Activated naive CD8-positive, alpha-beta T cell treated with anti-CD3 and anti-CD28 coated beads, Interleukin-2, amount 10 ng/mL, durations not matched to agents 7 days and 5 days (primary cell): ENCODE measurements at regions not wholly inside any gene's neighbourhood (a gene's known extent, or its start where the extent isn't known, plus 50 kb on each side); places are given as distances from the start of the nearest gene placed in this dataset.
"Not testable (repeated sequence)": the region's sequence is repeated elsewhere in the genome, so short reads cannot be mapped to it uniquely, and the experiment has no call there.

Experiments
- ATAC-seq: fragments of 150-1000 bp; cut with Tn5 transposase; one replicate; pipeline ENCODE4 v1.10.0; 2021; ENCODE audit warnings: low read depth, moderate library complexity
- POLR2A ChIA-PET: fragments of 350-600 bp; sonication (Branson Sonifier 250); formaldehyde crosslinking; loops from one replicate; lab custom pipeline; 2021; ENCODE audit warnings: antibody characterized with exemption; lab: Charles Lee
- DNase-seq: peaks from one replicate; pipeline ENCODE4 v3.0.0; 2021
- H3K27ac Mint-ChIP-seq: one replicate; pipeline ENCODE4 v1.8.0; 2022; ENCODE audit warnings: mild to moderate bottlenecking, mixed read lengths
- H3K27me3 Mint-ChIP-seq: one replicate; pipeline ENCODE4 v1.8.0; 2022; ENCODE audit warnings: mild to moderate bottlenecking, moderate library complexity, mixed read lengths
- H3K36me3 Mint-ChIP-seq: one replicate; pipeline ENCODE4 v1.8.0; 2021; ENCODE audit warnings: mild to moderate bottlenecking, mixed read lengths
- H3K4me1 Mint-ChIP-seq: one replicate; pipeline ENCODE4 v1.8.0; 2021; ENCODE audit warnings: mixed read lengths
- H3K4me3 Mint-ChIP-seq: one replicate; pipeline ENCODE4 v1.8.0; 2022; ENCODE audit warnings: mild to moderate bottlenecking, moderate library complexity, mixed read lengths
- H3K9me3 Mint-ChIP-seq: one replicate; pipeline ENCODE4 v1.8.0; 2021; ENCODE audit warnings: mixed read lengths

DNA sequence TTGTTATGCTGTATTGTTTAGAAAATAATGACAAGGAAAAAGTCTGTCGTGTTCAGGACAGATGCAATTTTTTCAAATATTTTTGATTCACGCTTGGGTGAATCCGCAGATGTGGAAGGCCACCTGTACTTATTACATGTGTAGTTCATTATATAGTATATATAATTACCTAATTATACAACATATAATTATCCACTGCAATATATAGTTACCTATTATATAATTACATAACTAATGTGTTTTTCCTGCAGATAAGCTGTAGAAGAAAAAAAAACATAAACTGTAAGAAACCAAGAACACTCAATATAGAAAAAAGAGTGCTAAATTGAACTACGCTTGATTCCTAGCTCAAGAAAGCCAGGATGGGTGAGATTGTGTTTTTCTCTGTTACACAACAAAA, 93.6 kb upstream of the RANBP3L start:
- no peaks in the 10 kb centered on the region for H3K9me3 Mint-ChIP-seq
- peaks cover 21% of the 10 kb centered on the region for H3K27me3 Mint-ChIP-seq
- H3K36me3 Mint-ChIP-seq, result no peaks in the 10 kb centered on the region
- peaks cover 2% of the 10 kb centered on the region for H3K4me1 Mint-ChIP-seq
- POLR2A ChIA-PET, result no interaction called here
- no peak overlapping the region for H3K27ac Mint-ChIP-seq
- DNase-seq, result no peak
- ATAC-seq, result no peak
- no peak overlapping the region for H3K4me3 Mint-ChIP-seq

DNA sequence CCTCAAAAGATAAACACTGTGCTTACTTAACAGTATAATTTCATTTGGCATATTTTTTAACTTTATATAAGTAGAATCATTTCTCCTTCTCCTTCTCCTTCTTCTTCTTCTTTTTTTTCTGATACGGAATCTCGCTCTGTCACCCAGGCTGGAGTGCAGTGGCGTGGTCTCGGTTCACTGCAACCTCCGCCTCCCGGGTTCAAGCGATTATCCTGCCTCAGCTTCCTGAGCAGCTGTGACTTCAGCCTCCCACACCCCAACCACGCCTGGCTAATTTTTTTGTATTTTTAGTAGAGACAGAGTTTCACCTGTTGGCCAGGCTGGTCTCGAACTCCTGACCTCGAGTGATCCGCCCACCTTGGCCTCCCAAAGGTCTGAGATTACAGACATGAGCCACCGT, 94.2 kb upstream of the RANBP3L start:
- H3K27me3 Mint-ChIP-seq, result peaks cover 18% of the 10 kb centered on the region
- POLR2A ChIA-PET, H3K9me3 Mint-ChIP-seq, H3K27ac Mint-ChIP-seq, H3K4me3 Mint-ChIP-seq, DNase-seq, H3K4me1 Mint-ChIP-seq, ATAC-seq, H3K36me3 Mint-ChIP-seq: not testable (repeated sequence)

DNA sequence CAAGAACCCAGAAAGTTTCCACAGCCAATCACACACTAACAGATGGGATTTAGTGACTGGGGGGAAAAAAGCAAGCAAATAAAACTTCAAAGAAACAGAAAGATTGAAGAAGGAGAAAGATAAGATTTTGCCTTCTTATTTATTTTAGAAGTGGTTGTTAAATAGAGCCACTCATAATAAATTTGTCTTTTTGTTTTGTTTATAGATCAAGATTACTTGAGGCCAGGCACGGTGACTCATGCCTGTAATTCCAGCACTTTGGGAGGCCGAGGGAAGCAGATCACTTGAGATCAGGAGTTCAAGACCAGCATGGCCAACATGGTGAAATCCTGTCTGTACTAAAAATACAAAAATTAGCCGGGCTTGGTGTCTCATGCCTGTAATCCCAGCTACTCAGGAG, 94.9 kb upstream of the RANBP3L start:
- H3K4me1 Mint-ChIP-seq, result no peaks in the 10 kb centered on the region
- no peaks in the 10 kb centered on the region for H3K9me3 Mint-ChIP-seq
- H3K4me3 Mint-ChIP-seq, result no peak overlapping the region
- no peak for ATAC-seq
- no peak overlapping the region for H3K27ac Mint-ChIP-seq
- peaks cover 14% of the 10 kb centered on the region for H3K27me3 Mint-ChIP-seq
- no peak for DNase-seq
- POLR2A ChIA-PET, result no interaction called here
- H3K36me3 Mint-ChIP-seq, result no peaks in the 10 kb centered on the region

DNA sequence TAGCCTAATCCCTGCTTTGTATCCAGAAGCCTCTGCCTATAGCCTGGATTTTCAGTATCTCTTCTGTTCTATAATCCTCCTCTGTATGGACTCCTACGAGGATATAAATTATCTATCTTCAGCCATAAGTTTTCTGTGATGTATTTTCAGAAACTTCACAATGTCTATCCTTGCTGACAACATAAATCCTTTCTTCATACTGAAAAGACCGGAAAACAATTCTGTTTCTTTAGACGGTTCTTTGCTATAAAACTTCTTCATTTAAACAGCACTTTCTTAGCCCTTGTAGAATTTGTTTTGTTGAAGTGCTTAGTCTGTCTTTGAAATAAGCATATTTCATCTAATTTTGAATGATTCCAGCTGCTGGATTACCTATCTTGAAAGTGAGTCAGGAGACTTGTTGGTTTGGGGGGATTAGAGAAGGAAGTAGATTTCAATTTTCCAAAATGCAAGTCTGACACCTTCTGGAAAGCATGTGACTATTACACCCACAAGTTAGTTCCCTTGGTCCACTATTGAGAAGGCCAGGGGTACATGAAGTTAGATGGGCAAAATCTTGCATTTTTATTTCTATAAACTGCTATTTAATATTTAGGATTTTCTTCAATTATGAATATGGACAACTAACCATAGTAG, 96.3 kb upstream of the RANBP3L start:
- Mint-ChIP-seq H3K9me3 (no peaks in the 10 kb centered on the region), H3K27me3 (peaks cover 15% of the 10 kb centered on the region), H3K27ac (no peak overlapping the region), H3K36me3 (no peaks in the 10 kb centered on the region), H3K4me1 (no peaks in the 10 kb centered on the region), H3K4me3 (no peak overlapping the region)
- DNase-seq (no peak), ATAC-seq (no peak)
- POLR2A ChIA-PET, result no interaction called here

DNA sequence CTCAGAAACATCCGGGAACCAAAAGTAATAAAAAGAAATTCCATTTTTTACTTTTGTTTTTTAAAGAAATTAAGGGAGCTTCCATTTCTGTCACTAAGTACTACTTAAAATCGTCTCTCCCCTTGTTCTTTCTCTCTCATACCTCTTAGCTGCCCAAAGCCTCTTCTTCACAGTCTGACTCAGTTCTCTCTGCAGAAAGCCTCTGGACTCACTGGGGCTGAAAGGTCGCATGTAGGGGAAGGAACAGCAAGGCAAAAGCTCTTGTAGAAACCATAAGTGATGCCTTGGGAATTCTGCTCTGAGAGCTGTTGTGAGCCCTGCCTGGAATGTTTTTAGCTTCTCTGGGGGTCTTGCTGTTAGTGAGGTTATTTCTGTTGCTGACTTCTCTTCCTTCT, 100.8 kb upstream of the RANBP3L start:
- Mint-ChIP-seq H3K4me1 (no peaks in the 10 kb centered on the region), H3K4me3 (no peak overlapping the region), H3K27ac (no peak overlapping the region), H3K27me3 (peaks cover 7% of the 10 kb centered on the region), H3K36me3 (no peaks in the 10 kb centered on the region), H3K9me3 (no peaks in the 10 kb centered on the region)
- POLR2A ChIA-PET, result no interaction called here
- ATAC-seq (no peak), DNase-seq (no peak)

DNA sequence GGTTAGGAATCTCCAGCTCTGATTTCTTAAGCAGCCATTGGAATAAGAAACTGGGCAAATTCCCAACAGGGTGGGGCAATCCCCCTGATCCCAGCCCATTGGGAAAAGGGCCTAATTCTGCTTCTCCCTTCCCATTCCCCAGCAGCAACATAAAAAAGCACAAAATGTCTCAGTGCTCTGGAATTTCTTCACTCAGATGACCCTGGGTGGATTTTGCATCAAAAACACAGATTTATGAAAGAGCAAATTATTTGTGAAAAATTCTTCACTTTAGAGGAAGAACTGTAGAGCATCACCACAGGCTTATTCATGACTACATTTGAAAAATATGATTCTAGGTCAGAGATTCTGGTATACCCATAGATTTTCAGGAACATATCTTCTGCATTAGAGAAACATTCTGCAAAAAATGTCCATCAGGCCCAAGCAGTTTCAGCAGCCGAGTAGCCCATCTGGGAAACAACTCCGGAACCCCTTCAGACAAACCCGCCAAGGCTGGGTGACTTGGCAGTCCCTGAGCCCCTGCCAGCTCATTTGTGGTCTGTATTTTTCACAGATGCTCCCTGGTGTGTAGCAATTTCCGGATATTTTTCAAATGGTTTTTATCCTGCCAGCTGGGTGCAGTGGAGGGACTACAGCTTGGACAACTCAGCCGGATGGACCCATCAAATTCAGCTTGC, 102.1 kb upstream of the RANBP3L start:
- no peak overlapping the region for H3K4me3 Mint-ChIP-seq
- POLR2A ChIA-PET, result no interaction called here
- H3K27me3 Mint-ChIP-seq, result peaks cover 7% of the 10 kb centered on the region
- H3K36me3 Mint-ChIP-seq, result no peaks in the 10 kb centered on the region
- ATAC-seq (no peak), DNase-seq (no peak)
- no peak overlapping the region for H3K27ac Mint-ChIP-seq
- no peaks in the 10 kb centered on the region for H3K9me3 Mint-ChIP-seq
- no peaks in the 10 kb centered on the region for H3K4me1 Mint-ChIP-seq

DNA sequence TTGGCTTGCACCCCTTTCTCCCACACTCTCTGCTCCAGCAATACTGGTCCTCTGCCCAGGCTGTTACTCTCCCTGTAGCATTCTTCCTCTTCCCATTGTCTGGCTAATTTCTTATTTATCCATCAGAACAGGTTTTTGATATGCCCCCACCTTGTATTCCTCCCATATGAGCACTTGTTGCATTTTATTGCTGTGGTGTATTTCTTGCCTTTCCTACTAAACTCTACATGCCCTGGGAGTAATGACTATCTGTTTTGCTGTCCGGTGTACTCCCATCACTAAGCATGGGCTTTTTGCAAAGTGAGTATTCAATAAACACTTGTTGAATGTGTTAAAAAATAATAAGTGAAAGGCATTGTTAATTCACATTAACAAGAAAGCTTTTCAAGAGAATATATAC, 104.3 kb upstream of the RANBP3L start:
- no peak for ATAC-seq
- Mint-ChIP-seq H3K36me3 (no peaks in the 10 kb centered on the region), H3K4me1 (no peaks in the 10 kb centered on the region), H3K27me3 (peaks cover 17% of the 10 kb centered on the region), H3K9me3 (no peaks in the 10 kb centered on the region), H3K4me3 (no peak overlapping the region), H3K27ac (no peak overlapping the region)
- POLR2A ChIA-PET, result no interaction called here
- DNase-seq, result no peak

DNA sequence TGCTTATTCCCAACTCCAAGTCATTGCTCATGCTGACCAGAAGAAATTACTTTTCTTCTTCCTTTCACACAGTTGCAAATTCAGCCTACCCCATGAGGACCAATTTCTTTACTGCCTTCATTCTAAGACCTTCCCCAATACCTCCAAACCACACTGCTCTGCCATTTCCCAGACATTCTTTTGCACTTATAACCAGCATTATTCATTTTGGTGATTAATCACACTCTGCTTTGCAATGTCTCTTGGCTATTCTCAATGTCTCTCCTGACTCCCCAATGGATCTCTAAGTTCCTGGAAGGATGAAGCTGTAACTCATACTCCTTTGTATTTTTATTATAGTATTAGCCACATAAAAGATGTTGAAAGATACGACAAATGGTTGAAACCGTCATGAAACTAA, 105.7 kb upstream of the RANBP3L start:
- Mint-ChIP-seq H3K9me3 (peaks cover 2% of the 10 kb centered on the region), H3K27me3 (peaks cover 17% of the 10 kb centered on the region), H3K4me3 (no peak overlapping the region), H3K36me3 (no peaks in the 10 kb centered on the region), H3K4me1 (no peaks in the 10 kb centered on the region), H3K27ac (no peak overlapping the region)
- no peak for DNase-seq
- POLR2A ChIA-PET, result no interaction called here
- ATAC-seq, result no peak

DNA sequence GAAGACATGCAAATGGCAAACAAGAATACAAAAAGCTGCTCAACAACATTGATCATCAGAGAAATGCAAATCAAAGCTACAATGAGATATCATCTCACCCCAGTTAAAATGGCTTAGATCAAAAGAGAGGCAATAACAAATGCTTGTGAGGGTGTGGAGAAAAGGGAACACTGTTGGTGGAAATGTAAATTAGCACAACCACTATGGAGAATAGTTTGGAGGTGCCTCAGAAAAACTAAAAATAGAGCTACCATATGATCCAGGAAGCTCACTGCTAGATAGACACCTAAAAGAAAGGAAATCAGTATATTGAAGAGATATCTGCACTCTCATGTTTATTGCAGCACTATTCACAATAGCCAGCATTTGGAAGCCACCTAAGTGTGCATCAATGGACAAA, 108.0 kb upstream of the RANBP3L start:
- H3K27me3 Mint-ChIP-seq, result peaks cover 18% of the 10 kb centered on the region
- H3K27ac Mint-ChIP-seq, H3K36me3 Mint-ChIP-seq, ATAC-seq, H3K4me3 Mint-ChIP-seq, H3K4me1 Mint-ChIP-seq, DNase-seq, H3K9me3 Mint-ChIP-seq, POLR2A ChIA-PET: not testable (repeated sequence)

DNA sequence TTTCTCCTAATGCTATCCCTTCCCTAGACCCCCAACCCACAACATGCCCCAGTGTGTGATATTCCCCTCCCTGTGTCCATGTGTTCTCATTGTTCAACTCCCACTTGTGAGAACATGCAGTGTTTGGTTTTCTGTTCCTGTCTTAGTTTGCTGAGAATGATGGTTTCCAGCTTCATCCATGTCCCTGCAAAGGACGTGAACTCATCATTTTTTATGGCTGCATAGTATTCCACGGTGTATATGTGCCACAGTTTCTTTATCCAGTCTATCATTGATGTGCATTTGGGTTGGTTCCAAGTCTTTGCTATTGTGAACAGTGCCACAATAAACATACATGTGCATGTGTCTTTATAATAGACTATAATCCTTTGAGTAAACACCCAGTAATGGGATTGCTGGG, 109.0 kb upstream of the RANBP3L start:
- H3K36me3 Mint-ChIP-seq, H3K4me3 Mint-ChIP-seq: not testable (repeated sequence)

DNA sequence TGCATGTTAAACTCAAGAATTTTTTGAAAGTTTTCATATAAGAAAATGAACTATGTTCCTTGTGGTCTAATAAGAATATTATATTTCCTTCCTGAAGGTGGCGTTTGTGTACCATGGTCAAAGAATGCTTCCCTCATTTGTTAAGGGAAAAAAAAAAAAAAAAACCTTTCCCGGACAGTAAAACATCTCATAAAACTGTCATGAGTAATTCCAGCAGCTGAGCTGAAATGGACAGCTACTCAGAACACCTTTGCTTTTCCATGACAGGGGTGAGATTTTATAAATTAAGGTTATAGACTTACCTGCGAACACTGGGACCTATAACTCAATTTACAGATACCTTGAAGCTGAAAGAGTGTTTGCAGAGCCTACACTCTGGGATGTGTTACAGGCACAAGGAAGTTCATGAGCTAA, 113.2 kb upstream of the RANBP3L start:
- ATAC-seq, result no peak
- Mint-ChIP-seq H3K27me3 (peaks cover 11% of the 10 kb centered on the region), H3K4me1 (peaks cover 14% of the 10 kb centered on the region)

More for the DNA sequence above, 109.0 kb upstream of the RANBP3L start:
- H3K27ac Mint-ChIP-seq, ATAC-seq, POLR2A ChIA-PET, H3K4me1 Mint-ChIP-seq, DNase-seq, H3K9me3 Mint-ChIP-seq: not testable (repeated sequence)
- H3K27me3 Mint-ChIP-seq, result peaks cover 15% of the 10 kb centered on the region

DNA sequence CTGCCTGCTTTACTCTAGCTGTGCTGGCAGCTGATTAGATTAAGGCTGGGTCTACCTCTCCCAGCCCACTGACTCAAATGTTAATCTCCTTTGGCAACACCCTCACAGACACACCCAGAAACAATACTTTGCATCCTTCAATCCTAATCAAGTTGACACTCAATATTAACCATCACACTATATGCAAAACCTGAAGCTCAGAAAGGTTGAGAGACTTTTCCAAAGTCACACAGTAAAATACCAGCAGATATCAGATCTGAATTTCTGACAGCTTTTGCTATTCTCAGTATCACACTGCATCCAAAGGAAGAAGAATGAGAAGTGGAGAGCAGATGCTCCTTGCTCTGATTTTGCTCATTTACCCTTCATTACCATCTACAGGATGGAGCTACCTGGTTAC, 114.9 kb upstream of the RANBP3L start:
- Mint-ChIP-seq H3K36me3 (no peaks in the 10 kb centered on the region), H3K27me3 (peaks cover 8% of the 10 kb centered on the region), H3K4me3 (no peak overlapping the region), H3K9me3 (no peaks in the 10 kb centered on the region), H3K27ac (no peak overlapping the region), H3K4me1 (peaks cover 18% of the 10 kb centered on the region)
- no peak for ATAC-seq
- no peak for DNase-seq
- POLR2A ChIA-PET, result no interaction called here

More for the DNA sequence above, 113.2 kb upstream of the RANBP3L start:
- H3K27ac Mint-ChIP-seq, result no peak overlapping the region
- POLR2A ChIA-PET, result no interaction called here
- H3K36me3 Mint-ChIP-seq, result no peaks in the 10 kb centered on the region
- H3K4me3 Mint-ChIP-seq, result no peak overlapping the region
- DNase-seq, result no peak
- peaks cover 2% of the 10 kb centered on the region for H3K9me3 Mint-ChIP-seq

DNA sequence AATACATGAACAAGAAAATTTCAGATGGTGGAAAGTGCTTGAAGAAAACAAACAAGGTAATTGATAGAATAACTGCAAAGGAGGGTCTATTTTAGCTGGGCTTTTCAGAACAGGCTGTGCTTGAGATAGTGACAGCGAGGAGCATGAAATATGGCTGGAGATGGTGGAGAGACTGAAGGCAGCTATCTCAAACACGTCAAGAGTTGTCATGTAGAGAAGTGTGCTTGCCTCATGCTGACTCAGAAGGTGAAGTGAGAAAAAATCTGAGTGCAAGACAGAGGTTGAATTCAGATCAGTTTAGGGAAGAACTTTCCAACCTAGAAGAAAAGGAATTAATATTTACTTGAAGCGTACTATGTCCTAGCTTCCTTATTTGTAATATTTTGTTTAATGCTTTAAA, 115.5 kb upstream of the RANBP3L start:
- H3K4me3 Mint-ChIP-seq, result no peak overlapping the region
- H3K27me3 Mint-ChIP-seq, result peaks cover 8% of the 10 kb centered on the region
- no peaks in the 10 kb centered on the region for H3K9me3 Mint-ChIP-seq
- ATAC-seq (no peak), DNase-seq (no peak)
- H3K36me3 Mint-ChIP-seq, result no peaks in the 10 kb centered on the region
- POLR2A ChIA-PET, result no interaction called here
- peaks cover 18% of the 10 kb centered on the region for H3K4me1 Mint-ChIP-seq
- no peak overlapping the region for H3K27ac Mint-ChIP-seq

DNA sequence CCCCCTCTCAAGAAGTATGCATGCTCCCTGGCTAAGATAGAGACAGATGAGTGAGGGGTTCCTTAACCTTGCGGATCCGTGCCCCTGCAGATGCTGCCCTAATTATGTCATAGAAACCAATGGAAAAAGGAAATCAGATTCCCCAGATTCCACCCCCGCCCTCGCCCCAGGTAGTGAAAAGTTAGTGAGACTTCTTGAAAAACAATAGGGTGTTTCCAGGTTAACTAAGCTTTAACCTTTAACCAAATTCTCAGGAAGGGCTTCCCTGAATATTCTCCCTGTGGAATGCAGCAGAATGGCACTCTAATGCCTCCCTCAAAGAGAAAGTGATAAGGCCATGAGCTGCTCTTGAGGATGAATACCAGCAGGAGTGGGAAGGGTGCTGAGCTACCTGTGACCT, 116.0 kb upstream of the RANBP3L start:
- H3K27ac Mint-ChIP-seq, result no peak overlapping the region
- peaks cover 8% of the 10 kb centered on the region for H3K27me3 Mint-ChIP-seq
- DNase-seq (no peak), ATAC-seq (no peak)
- no peaks in the 10 kb centered on the region for H3K9me3 Mint-ChIP-seq
- no peak overlapping the region for H3K4me3 Mint-ChIP-seq
- POLR2A ChIA-PET, result no interaction called here
- peaks cover 18% of the 10 kb centered on the region for H3K4me1 Mint-ChIP-seq
- no peaks in the 10 kb centered on the region for H3K36me3 Mint-ChIP-seq
